ENCODE measurements at regions not wholly inside any gene's neighbourhood (a gene's known extent, or its start where the extent isn't known, plus 50 kb on each side); places are given as distances from the start of the nearest gene placed in this dataset.

- H3K27me3 ChIP-seq (ENCODE audit: control insufficient read depth, insufficient read depth, low read length) = no peaks in the 10 kb centered on the region
- TF ChIP-seq CTCF (IDR thresholded peaks at IDR 0.05; ENCODE audit: insufficient read depth, low read depth, low read length) = no peak
- no peak for DNase-seq (ENCODE audit: low read depth)
- CTCF ChIA-PET = no interaction called here
- POLR2A ChIA-PET = no interaction called here
- no peak overlapping the region for H3K4me3 ChIP-seq (ENCODE audit: low read depth, low read length)
- H3K36me3 ChIP-seq (ENCODE audit: control insufficient read depth, insufficient read depth, low read length) = no peaks in the 10 kb centered on the region
These were observed 933.7 kb downstream of the NTRK3 start for GRCh38 chr15:87322870-87323269.

GRCh38 chr15:87322265-87322664, 934.3 kb downstream of the NTRK3 start:
- Histone ChIP-seq H3K4me3 (ENCODE audit: low read depth, low read length) (no peak overlapping the region), H3K36me3 (ENCODE audit: control insufficient read depth, insufficient read depth, low read length) (no peaks in the 10 kb centered on the region), H3K27me3 (ENCODE audit: control insufficient read depth, insufficient read depth, low read length) (no peaks in the 10 kb centered on the region)
- no peak for TF ChIP-seq CTCF (IDR thresholded peaks at IDR 0.05; ENCODE audit: insufficient read depth, low read depth, low read length)
- POLR2A ChIA-PET = no interaction called here
- no peak for DNase-seq (ENCODE audit: low read depth)
- CTCF ChIA-PET = no interaction called here

DNA sequence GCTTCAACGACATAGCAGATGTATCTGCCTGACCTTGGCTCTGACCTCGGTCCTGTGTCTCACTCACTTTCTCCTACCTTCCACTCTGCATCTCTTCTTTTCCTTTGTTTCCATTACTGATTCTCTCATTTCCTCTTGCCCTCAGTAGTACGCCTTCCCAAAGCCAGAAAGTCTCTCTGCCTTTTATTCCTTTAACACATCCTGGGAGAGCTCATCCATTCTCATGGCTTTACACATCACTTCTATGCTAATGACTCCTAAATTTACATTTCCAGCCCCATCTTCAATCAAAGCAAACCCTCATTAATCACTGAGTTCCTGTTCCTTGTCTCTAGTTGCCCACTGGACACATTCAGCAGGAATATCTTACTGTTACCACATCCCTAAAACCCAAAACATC, 938.6 kb downstream of the NTRK3 start:
- ChIA-PET CTCF (no interaction called here), POLR2A (no interaction called here)
- no peak overlapping the region for H3K4me3 ChIP-seq (ENCODE audit: low read depth, low read length)
- H3K27me3 ChIP-seq (ENCODE audit: control insufficient read depth, insufficient read depth, low read length) = no peaks in the 10 kb centered on the region
- DNase-seq (ENCODE audit: low read depth) = no peak
- no peaks in the 10 kb centered on the region for H3K36me3 ChIP-seq (ENCODE audit: control insufficient read depth, insufficient read depth, low read length)
- TF ChIP-seq CTCF (IDR thresholded peaks at IDR 0.05; ENCODE audit: insufficient read depth, low read depth, low read length) = no peak

DNA sequence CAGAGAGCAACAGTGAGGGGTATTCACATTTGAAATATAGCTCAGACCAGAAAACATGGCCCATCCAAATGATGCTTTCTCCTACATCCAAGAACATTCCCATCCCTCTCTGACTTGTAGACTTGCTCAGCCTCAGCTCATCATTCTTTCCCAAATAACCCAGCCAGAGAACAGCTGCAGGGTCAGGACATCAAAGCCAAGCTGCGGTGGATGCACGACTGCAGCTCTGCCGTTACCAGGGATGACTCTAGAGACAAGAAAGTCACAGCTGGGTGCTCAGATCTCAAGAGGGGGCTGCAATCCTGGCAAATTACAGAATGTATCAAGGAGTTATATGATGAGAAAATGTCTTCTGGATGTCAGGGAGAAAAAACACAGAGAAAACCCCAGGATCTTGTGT, 944.3 kb downstream of the NTRK3 start:
- ChIA-PET POLR2A (no interaction called here), CTCF (no interaction called here)
- Histone ChIP-seq H3K27me3 (ENCODE audit: control insufficient read depth, insufficient read depth, low read length) (no peaks in the 10 kb centered on the region), H3K4me3 (ENCODE audit: low read depth, low read length) (no peak overlapping the region), H3K36me3 (ENCODE audit: control insufficient read depth, insufficient read depth, low read length) (no peaks in the 10 kb centered on the region)
- no peak for DNase-seq (ENCODE audit: low read depth)
- no peak for TF ChIP-seq CTCF (IDR thresholded peaks at IDR 0.05; ENCODE audit: insufficient read depth, low read depth, low read length)

DNA sequence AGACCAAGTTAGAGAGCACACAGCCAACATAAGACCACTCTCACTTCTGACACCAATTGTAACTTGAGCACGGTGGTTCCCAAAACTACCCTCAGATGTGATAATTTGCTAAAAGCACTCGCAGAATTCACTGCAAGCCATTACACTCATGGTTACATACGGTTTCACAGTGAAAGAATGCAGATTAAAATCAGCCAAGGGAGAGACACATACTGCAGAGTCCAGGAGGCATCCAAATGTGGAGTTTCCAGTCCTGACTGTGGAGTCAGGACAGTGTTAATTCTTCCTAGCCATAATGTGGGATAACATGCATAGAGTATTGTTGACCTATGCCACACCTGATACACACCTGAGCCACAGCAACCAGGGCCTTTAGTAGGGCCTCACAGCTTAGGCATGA, 956.4 kb downstream of the NTRK3 start:
- H3K27me3 ChIP-seq (ENCODE audit: control insufficient read depth, insufficient read depth, low read length) = no peaks in the 10 kb centered on the region
- no peaks in the 10 kb centered on the region for H3K36me3 ChIP-seq (ENCODE audit: control insufficient read depth, insufficient read depth, low read length)
- no peak for TF ChIP-seq CTCF (IDR thresholded peaks at IDR 0.05; ENCODE audit: insufficient read depth, low read depth, low read length)
- CTCF ChIA-PET = no interaction called here
- no peak for DNase-seq (ENCODE audit: low read depth)
- POLR2A ChIA-PET = no interaction called here
- no peak overlapping the region for H3K4me3 ChIP-seq (ENCODE audit: low read depth, low read length)

All from BJ (cell line).